ENCODE measurements at regions not wholly inside any gene's neighbourhood (a gene's known extent, or its start where the extent isn't known, plus 50 kb on each side); places are given as distances from the start of the nearest gene placed in this dataset.

- TF ChIP-seq CTCF (IDR thresholded peaks at IDR 0.05; ENCODE audit: insufficient read depth, low read depth, low read length) (no peak), EZH2 (IDR thresholded peaks at IDR 0.05; ENCODE audit: insufficient read depth, low read length) (no peak)
These were observed 331.9 kb downstream of the FOXL1 start for GRCh38 chr16:86910161-86910769.

All from astrocyte (in vitro differentiated cells and primary cell).